Prostate gland (tissue), 2 donors: ENCODE measurements at regions not wholly inside any gene's neighbourhood (a gene's known extent, or its start where the extent isn't known, plus 50 kb on each side); places are given as distances from the start of the nearest gene placed in this dataset.

Experiments
- CTCF ChIP-seq, 4 experiments: fragments of 200-600 bp in 2 of 4; fragments of 450-650 bp in 2 of 4; sonication (generic) in 2 of 4; IDR thresholded peaks; 1 replicate in 3 of 4; 2 replicates in 1 of 4; pipeline ENCODE4 v1.5.1; 2016 to 2019; ENCODE audit warnings: antibody characterized with exemption in 4 of 4, mild to moderate bottlenecking in 2 of 4, moderate library complexity in 2 of 4
- POLR2A ChIP-seq: fragments of 450-650 bp; IDR thresholded peaks from one replicate; pipeline ENCODE4 v1.6.1; 2016; ENCODE audit warnings: antibody characterized with exemption, mild to moderate bottlenecking

DNA sequence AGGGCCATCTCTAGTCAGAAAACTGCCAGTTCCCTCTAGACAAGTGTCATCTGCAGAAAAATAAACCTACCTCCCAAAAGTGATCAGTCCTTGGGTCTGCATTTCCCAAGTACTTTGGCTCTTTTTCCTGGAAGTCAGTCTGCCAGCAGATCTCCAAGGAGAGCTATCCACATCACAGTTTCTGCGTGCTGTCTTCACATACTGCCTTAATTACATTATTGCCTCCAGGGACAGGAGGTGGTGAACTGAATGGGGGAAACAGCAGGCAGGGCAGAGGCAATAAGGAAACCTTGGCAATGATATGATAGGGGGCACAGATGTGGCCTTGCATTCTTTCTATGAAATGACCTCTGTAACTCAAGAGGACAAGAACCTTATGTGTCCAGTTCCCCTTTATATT is 105.9 kb upstream of the SIX2 start:
- TF ChIP-seq CTCF (IDR thresholded peaks at IDR 0.05): no peak
- no peak for TF ChIP-seq POLR2A
